ENCODE measurements at regions not wholly inside any gene's neighbourhood (a gene's known extent, or its start where the extent isn't known, plus 50 kb on each side); places are given as distances from the start of the nearest gene placed in this dataset.

DNA sequence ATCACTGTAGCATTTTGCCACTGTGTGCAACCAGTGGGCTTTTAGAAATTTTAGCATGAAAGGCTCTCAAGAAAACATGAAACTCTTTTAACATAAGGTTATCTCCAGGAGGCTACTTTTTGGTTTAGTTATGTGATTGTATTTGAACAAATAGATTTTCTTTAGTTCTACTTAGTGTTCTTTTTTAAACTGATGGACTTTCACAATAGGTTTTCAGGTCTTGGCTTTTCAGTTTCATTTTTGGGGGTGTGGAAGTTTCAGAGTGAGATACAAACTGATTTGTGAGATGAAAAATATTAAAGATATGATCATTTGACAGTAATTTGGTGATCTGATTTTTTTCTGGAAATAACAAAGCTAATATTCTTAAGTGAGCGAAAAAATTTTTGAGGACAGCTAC lies 344.1 kb downstream of the PHF14 start:
- TF ChIP-seq RAD21 (IDR thresholded peaks at IDR 0.05; ENCODE audit: low read length) (no peak), POLR2A (IDR thresholded peaks at IDR 0.05; ENCODE audit: low read depth, low read length) (no peak), MXI1 (IDR thresholded peaks at IDR 0.05; ENCODE audit: borderline replicate concordance, low read depth, low read length) (no peak), CEBPB (IDR thresholded peaks at IDR 0.05; ENCODE audit: low read depth, low read length) (no peak), CHD1 (IDR thresholded peaks at IDR 0.05; ENCODE audit: low read depth, low read length) (no peak)
- TF ChIP-seq, protein P1, sequence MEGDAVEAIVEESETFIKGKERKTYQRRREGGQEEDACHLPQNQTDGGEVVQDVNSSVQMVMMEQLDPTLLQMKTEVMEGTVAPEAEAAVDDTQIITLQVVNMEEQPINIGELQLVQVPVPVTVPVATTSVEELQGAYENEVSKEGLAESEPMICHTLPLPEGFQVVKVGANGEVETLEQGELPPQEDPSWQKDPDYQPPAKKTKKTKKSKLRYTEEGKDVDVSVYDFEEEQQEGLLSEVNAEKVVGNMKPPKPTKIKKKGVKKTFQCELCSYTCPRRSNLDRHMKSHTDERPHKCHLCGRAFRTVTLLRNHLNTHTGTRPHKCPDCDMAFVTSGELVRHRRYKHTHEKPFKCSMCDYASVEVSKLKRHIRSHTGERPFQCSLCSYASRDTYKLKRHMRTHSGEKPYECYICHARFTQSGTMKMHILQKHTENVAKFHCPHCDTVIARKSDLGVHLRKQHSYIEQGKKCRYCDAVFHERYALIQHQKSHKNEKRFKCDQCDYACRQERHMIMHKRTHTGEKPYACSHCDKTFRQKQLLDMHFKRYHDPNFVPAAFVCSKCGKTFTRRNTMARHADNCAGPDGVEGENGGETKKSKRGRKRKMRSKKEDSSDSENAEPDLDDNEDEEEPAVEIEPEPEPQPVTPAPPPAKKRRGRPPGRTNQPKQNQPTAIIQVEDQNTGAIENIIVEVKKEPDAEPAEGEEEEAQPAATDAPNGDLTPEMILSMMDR (conservative IDR thresholded peaks at IDR 0.05; ENCODE audit: low read depth, low read length): no peak
